G401 (cell line): ENCODE measurements at regions not wholly inside any gene's neighbourhood (a gene's known extent, or its start where the extent isn't known, plus 50 kb on each side); places are given as distances from the start of the nearest gene placed in this dataset.
"Not testable (repeated sequence)": the region's sequence is repeated elsewhere in the genome, so short reads cannot be mapped to it uniquely, and the experiment has no call there.

Source experiments
- DNase-seq: peaks from one replicate; pipeline ENCODE4 v3.0.0-alpha.2; 2015; ENCODE audit warnings: low spot score
- in situ Hi-C: cut with HindIII; loops from 2 replicates; pipeline ENCODE4 v1.10.0; 2016; ENCODE audit warnings: low sequenced_read_pairs, mixed read lengths

- in situ Hi-C loops, result no loop called here
- no peak for DNase-seq
Observed at GRCh38 chr1:72439036-72439435, 156.7 kb upstream of the NEGR1 start.

- no peak for DNase-seq
- in situ Hi-C loops, result no loop called here
Observed at GRCh38 chr1:72438270-72438669, 155.9 kb upstream of the NEGR1 start.

GRCh38 chr1:72435025-72435424 is 152.7 kb upstream of the NEGR1 start:
- in situ Hi-C loops, result no loop called here
- DNase-seq, result no peak

GRCh38 chr1:72434070-72434469 is 151.7 kb upstream of the NEGR1 start:
- in situ Hi-C loops, result no loop called here

GRCh38 chr1:72433591-72433990 is 151.3 kb upstream of the NEGR1 start:
- DNase-seq, result no peak
- in situ Hi-C loops, result no loop called here

More at GRCh38 chr1:72434070-72434469, 151.7 kb upstream of the NEGR1 start:
- no peak for DNase-seq

- in situ Hi-C loops, result no loop called here
- DNase-seq, result no peak
Observed at GRCh38 chr1:72432645-72433267, 150.4 kb upstream of the NEGR1 start.

GRCh38 chr1:72431810-72432209 is 149.5 kb upstream of the NEGR1 start:
- DNase-seq, result no peak
- in situ Hi-C loops, result no loop called here

GRCh38 chr1:72428276-72428675 is 145.9 kb upstream of the NEGR1 start:
- DNase-seq, in situ Hi-C loops: not testable (repeated sequence)

- DNase-seq, result no peak
- in situ Hi-C loops, result no loop called here
Observed at GRCh38 chr1:72419229-72419628, 136.9 kb upstream of the NEGR1 start.

GRCh38 chr1:72412286-72412685 is 129.9 kb upstream of the NEGR1 start:
- in situ Hi-C loops, result no loop called here
- no peak for DNase-seq

- no peak for DNase-seq
- in situ Hi-C loops, result no loop called here
Observed at GRCh38 chr1:72399807-72400206, 117.5 kb upstream of the NEGR1 start.

- DNase-seq, result peak; percentile 4
- in situ Hi-C loops, result no loop called here
Observed at GRCh38 chr1:72397786-72398185, 115.4 kb upstream of the NEGR1 start.

- DNase-seq, result no peak
- in situ Hi-C loops, result no loop called here
Observed at GRCh38 chr1:72394457-72394856, 112.1 kb upstream of the NEGR1 start.

GRCh38 chr1:72379072-72379471 is 96.7 kb upstream of the NEGR1 start:
- in situ Hi-C loops, result no loop called here
- DNase-seq, result no peak

- in situ Hi-C loops, result no loop called here
- DNase-seq, result no peak
Observed at GRCh38 chr1:72375226-72375625, 92.9 kb upstream of the NEGR1 start.

- no peak for DNase-seq
- in situ Hi-C loops, result no loop called here
Observed at GRCh38 chr1:72371259-72372035, 89.1 kb upstream of the NEGR1 start.

GRCh38 chr1:72370836-72371235 is 88.5 kb upstream of the NEGR1 start:
- in situ Hi-C loops, result not testable (repeated sequence)

GRCh38 chr1:72369069-72369757 is 86.9 kb upstream of the NEGR1 start:
- DNase-seq, result no peak
- in situ Hi-C loops, result no loop called here

More at GRCh38 chr1:72370836-72371235, 88.5 kb upstream of the NEGR1 start:
- DNase-seq, result not testable (repeated sequence)

- in situ Hi-C loops, result no loop called here
- DNase-seq, result no peak
Observed at GRCh38 chr1:72366466-72366865, 84.1 kb upstream of the NEGR1 start.

- in situ Hi-C loops, result no loop called here
- no peak for DNase-seq
Observed at GRCh38 chr1:72365693-72366092, 83.4 kb upstream of the NEGR1 start.
